GM12873 (cell line): ENCODE measurements at regions not wholly inside any gene's neighbourhood (a gene's known extent, or its start where the extent isn't known, plus 50 kb on each side); places are given as distances from the start of the nearest gene placed in this dataset.

Source experiments
- CTCF ChIP-seq: IDR thresholded peaks from 2 replicates; pipeline ENCODE4 v1.5.1; 2012; ENCODE audit warnings: low read depth, mild to moderate bottlenecking, moderate library complexity, low read length, control low read depth; ENCODE audit not compliant: insufficient read depth; ENCODE audit errors: missing control alignments

GRCh38 chr2:43019536-43020183 is 206.7 kb downstream of the ZFP36L2 start:
- no peak for TF ChIP-seq CTCF

GRCh38 chr2:43019025-43019367 is 207.4 kb downstream of the ZFP36L2 start:
- TF ChIP-seq CTCF = no peak

GRCh38 chr2:43018179-43019024 is 208.0 kb downstream of the ZFP36L2 start:
- no peak for TF ChIP-seq CTCF

- TF ChIP-seq CTCF = no peak
Measured at GRCh38 chr2:43013821-43014345, 212.5 kb downstream of the ZFP36L2 start.

- no peak for TF ChIP-seq CTCF
Measured at GRCh38 chr2:43012966-43013365, 213.4 kb downstream of the ZFP36L2 start.

GRCh38 chr2:43011158-43011491 is 215.3 kb downstream of the ZFP36L2 start:
- no peak for TF ChIP-seq CTCF

GRCh38 chr2:43010438-43011157 is 215.8 kb downstream of the ZFP36L2 start:
- no peak for TF ChIP-seq CTCF
